WTC11 (cell line): ENCODE measurements at regions not wholly inside any gene's neighbourhood (a gene's known extent, or its start where the extent isn't known, plus 50 kb on each side); places are given as distances from the start of the nearest gene placed in this dataset.

ENCODE experiments used
- ATAC-seq: fragments of 200-7000 bp; cut with Tn5 transposase; 2 replicates; pipeline ENCODE4 v1.10.0; 2021; ENCODE audit warnings: mild to moderate bottlenecking, moderate library complexity
- CTCF ChIA-PET: fragments of 300-600 bp; sonication (Branson Sonifier 250); formaldehyde crosslinking; loops from one replicate; lab custom pipeline; 2021; ENCODE audit warnings: antibody characterized with exemption; lab: Charles Lee
- POLR2A ChIA-PET: fragments of 350-600 bp; sonication (Branson Sonifier 250); formaldehyde crosslinking; loops from one replicate; lab custom pipeline; 2021; ENCODE audit warnings: antibody characterized with exemption; lab: Charles Lee
- DNase-seq: peaks from one replicate; pipeline ENCODE4 v3.0.0; 2021; ENCODE audit warnings: low spot score
- H3K27ac Mint-ChIP-seq: 2 replicates; pipeline ENCODE4 v1.8.0; 2021; ENCODE audit warnings: mixed read lengths
- H3K27me3 Mint-ChIP-seq: 2 replicates; pipeline ENCODE4 v1.8.0; 2021; ENCODE audit warnings: low read depth, mild to moderate bottlenecking, moderate library complexity, mixed read lengths
- H3K36me3 Mint-ChIP-seq: 2 replicates; pipeline ENCODE4 v1.8.0; 2021; ENCODE audit warnings: mixed read lengths
- H3K4me1 Mint-ChIP-seq: 2 replicates; pipeline ENCODE4 v1.8.0; 2022; ENCODE audit warnings: mixed read lengths
- H3K4me3 Mint-ChIP-seq: 2 replicates; pipeline ENCODE4 v1.8.0; 2021; ENCODE audit warnings: mild to moderate bottlenecking, moderate library complexity, mixed read lengths
- H3K9me3 Mint-ChIP-seq: 2 replicates; pipeline ENCODE4 v1.8.0; 2021; ENCODE audit warnings: mixed read lengths
- CBFB ChIP-seq: sonication (generic); formaldehyde crosslinking; IDR thresholded peaks from 2 replicates; pipeline ENCODE4 v1.8.1; 2022; ENCODE audit warnings: mild to moderate bottlenecking, low read depth, missing genetic modification reagents
- CREM ChIP-seq: sonication (generic); formaldehyde crosslinking; IDR thresholded peaks from 2 replicates; pipeline ENCODE4 v1.8.1; 2022; ENCODE audit warnings: mild to moderate bottlenecking, missing genetic modification reagents, moderate library complexity
- ELF4 ChIP-seq: sonication (generic); formaldehyde crosslinking; IDR thresholded peaks from 2 replicates; pipeline ENCODE4 v1.8.1; 2022; ENCODE audit warnings: low read depth, mild to moderate bottlenecking, moderate library complexity, missing genetic modification reagents
- ETV6 ChIP-seq: sonication (generic); formaldehyde crosslinking; IDR thresholded peaks from 2 replicates; pipeline ENCODE4 v1.8.1; 2022; ENCODE audit warnings: mild to moderate bottlenecking, missing genetic modification reagents
- FOXK1 ChIP-seq: sonication (generic); formaldehyde crosslinking; IDR thresholded peaks from 2 replicates; pipeline ENCODE4 v1.8.0; 2022; ENCODE audit warnings: mild to moderate bottlenecking, moderate library complexity, missing genetic modification reagents
- MYBL2 ChIP-seq: sonication (generic); formaldehyde crosslinking; IDR thresholded peaks from 2 replicates; pipeline ENCODE4 v1.8.1; 2023; ENCODE audit warnings: mild to moderate bottlenecking, moderate library complexity, missing genetic modification reagents
- NR2C2 ChIP-seq: sonication (generic); formaldehyde crosslinking; IDR thresholded peaks from 2 replicates; pipeline ENCODE4 v1.8.0; 2022; ENCODE audit warnings: mild to moderate bottlenecking, missing genetic modification reagents
- OVOL2 ChIP-seq: fragments of 250-450 bp; sonication (Bioruptor Pico); IDR thresholded peaks from 2 replicates; pipeline ENCODE4 v1.9.0; 2021; ENCODE audit warnings: mild to moderate bottlenecking, borderline replicate concordance
- RELA ChIP-seq: sonication (generic); formaldehyde crosslinking; IDR thresholded peaks from 2 replicates; pipeline ENCODE4 v1.8.1; 2022; ENCODE audit warnings: missing genetic modification reagents, mild to moderate bottlenecking, borderline replicate concordance
- SMAD3 ChIP-seq: sonication (generic); formaldehyde crosslinking; IDR thresholded peaks from 2 replicates; pipeline ENCODE4 v1.8.0; 2022; ENCODE audit warnings: missing genetic modification reagents, mild to moderate bottlenecking, borderline replicate concordance
- SMAD4 ChIP-seq: sonication (generic); formaldehyde crosslinking; IDR thresholded peaks from 2 replicates; pipeline ENCODE4 v1.8.0; 2022; ENCODE audit warnings: mild to moderate bottlenecking, missing genetic modification reagents
- ZBTB21 ChIP-seq: sonication (generic); formaldehyde crosslinking; IDR thresholded peaks from 2 replicates; pipeline ENCODE4 v1.8.1; 2023; ENCODE audit warnings: mild to moderate bottlenecking, missing genetic modification reagents, borderline replicate concordance
- ZNF219 ChIP-seq: sonication (generic); formaldehyde crosslinking; IDR thresholded peaks from 2 replicates; pipeline ENCODE4 v1.8.0; 2023; ENCODE audit warnings: missing genetic modification reagents, mild to moderate bottlenecking, borderline replicate concordance
- ZNF263 ChIP-seq: sonication (generic); formaldehyde crosslinking; IDR thresholded peaks from 2 replicates; pipeline ENCODE4 v1.8.1; 2022; ENCODE audit warnings: low read depth, mild to moderate bottlenecking, moderate library complexity, missing genetic modification reagents
- ZNF396 ChIP-seq: fragments of 250-450 bp; sonication (Bioruptor Pico); IDR thresholded peaks from 2 replicates; pipeline ENCODE4 v1.8.0; 2021; ENCODE audit warnings: mild to moderate bottlenecking, moderate library complexity, borderline replicate concordance
- ZNF423 ChIP-seq: fragments of 250-450 bp; sonication (Bioruptor Pico); IDR thresholded peaks from 2 replicates; pipeline ENCODE4 v2.1.2; 2022; ENCODE audit warnings: mild to moderate bottlenecking, moderate library complexity
- TF ChIP-seq, protein P1 (sequence below): sonication (generic); formaldehyde crosslinking; IDR thresholded peaks from 2 replicates; pipeline ENCODE4 v1.8.0; 2022; ENCODE audit warnings: mild to moderate bottlenecking, missing genetic modification reagents
- TF ChIP-seq, protein P2 (sequence below): sonication (generic); formaldehyde crosslinking; IDR thresholded peaks from 2 replicates; pipeline ENCODE4 v1.8.1; 2023; ENCODE audit warnings: mild to moderate bottlenecking, missing genetic modification reagents, moderate library complexity
- TF ChIP-seq, protein P3 (sequence below): sonication (generic); formaldehyde crosslinking; IDR thresholded peaks from 2 replicates; pipeline ENCODE4 v1.8.1; 2023; ENCODE audit warnings: mild to moderate bottlenecking, missing genetic modification reagents, moderate library complexity
- TF ChIP-seq, protein P4 (sequence below): sonication (generic); formaldehyde crosslinking; IDR thresholded peaks from 2 replicates; pipeline ENCODE4 v1.8.0; 2022; ENCODE audit warnings: mild to moderate bottlenecking, missing genetic modification reagents
- TF ChIP-seq, protein P5 (sequence below): sonication (generic); formaldehyde crosslinking; IDR thresholded peaks from 2 replicates; pipeline ENCODE4 v1.8.1; 2023; ENCODE audit warnings: mild to moderate bottlenecking, missing genetic modification reagents

DNA sequence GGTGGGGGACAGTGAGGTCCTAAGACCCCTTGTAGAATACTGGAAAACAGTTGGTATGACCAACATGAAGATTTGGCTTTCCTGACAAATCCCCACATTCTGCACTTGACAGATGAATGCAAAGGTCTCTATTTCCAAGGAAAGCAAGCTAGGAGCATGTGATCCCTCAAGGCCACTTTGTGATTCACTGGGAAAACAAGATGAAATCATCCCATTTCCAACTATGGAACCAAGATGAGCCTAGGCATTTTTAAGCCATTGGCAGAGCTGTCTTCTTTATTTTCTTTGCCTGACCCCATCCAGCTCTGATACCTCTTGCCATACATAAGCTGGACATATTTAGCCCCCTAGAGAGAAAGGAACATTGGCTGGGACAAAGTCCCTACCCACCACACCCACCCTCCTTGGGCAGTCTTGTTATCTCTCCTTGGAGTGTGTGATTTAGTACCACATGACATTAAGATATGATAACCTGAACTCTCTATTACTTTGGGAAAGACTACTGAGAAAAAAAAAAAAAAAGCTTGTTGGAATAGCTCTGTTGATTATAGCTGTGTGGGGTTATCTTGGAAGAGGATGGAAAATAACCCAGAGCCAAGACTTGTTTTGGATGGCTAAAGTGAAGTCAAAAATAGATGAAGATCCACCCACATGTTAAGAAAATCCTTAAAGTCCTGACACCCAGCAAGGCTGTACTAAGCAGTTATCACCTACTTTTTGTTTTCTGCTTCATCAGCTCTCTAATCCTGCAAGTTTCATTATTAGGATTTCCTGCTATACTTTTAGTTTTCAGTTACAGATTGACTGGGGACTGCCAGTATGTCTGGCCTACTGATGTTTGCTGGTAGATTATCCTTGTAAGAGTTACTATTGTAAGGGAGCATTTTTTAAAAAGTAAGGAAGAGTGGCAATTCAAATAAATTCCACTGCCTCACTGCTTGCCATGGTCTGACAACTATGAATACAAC lies 90.1 kb upstream of the PREP start:
- H3K4me1 Mint-ChIP-seq = peaks cover 17% of the 10 kb centered on the region
- no peak overlapping the region for H3K27ac Mint-ChIP-seq
- no peak overlapping the region for H3K4me3 Mint-ChIP-seq
- no peaks in the 10 kb centered on the region for H3K36me3 Mint-ChIP-seq
- ATAC-seq (no peak), DNase-seq (no peak)
- POLR2A ChIA-PET = no interaction called here
- H3K9me3 Mint-ChIP-seq = no peaks in the 10 kb centered on the region
- TF ChIP-seq CREM = no peak
- no peak for TF ChIP-seq RELA (CRISPR knock-in tag)
- TF ChIP-seq, protein P1, sequence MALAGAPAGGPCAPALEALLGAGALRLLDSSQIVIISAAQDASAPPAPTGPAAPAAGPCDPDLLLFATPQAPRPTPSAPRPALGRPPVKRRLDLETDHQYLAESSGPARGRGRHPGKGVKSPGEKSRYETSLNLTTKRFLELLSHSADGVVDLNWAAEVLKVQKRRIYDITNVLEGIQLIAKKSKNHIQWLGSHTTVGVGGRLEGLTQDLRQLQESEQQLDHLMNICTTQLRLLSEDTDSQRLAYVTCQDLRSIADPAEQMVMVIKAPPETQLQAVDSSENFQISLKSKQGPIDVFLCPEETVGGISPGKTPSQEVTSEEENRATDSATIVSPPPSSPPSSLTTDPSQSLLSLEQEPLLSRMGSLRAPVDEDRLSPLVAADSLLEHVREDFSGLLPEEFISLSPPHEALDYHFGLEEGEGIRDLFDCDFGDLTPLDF (CRISPR knock-in tag) = no peak
- no peak for TF ChIP-seq SMAD4 (CRISPR knock-in tag)
- no peak for TF ChIP-seq ETV6 (CRISPR knock-in tag)
- no peak for TF ChIP-seq OVOL2
- CTCF ChIA-PET = interaction anchor here (0.6 to 1.0 kb wide), 2 partner anchors 19 to 61 kb away, joined by 3 to 4 read pairs; no protein-coding TSS in a partner anchor
- H3K27me3 Mint-ChIP-seq = no peaks in the 10 kb centered on the region

DNA sequence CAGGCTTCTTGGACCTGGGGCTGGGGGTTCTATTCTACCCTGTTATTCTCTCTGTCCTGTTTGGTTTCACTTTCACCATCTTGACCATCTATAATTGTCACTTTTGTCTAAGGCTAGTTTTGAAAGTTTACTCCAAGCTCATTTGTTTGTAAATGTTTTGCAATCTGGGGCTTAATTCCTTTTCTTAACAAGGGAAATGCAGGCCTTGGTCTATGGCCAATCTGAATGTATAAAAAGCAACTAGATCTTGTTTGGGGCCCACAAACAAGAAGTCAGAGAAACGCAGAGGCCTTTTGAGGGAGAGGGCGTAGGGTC lies 86.3 kb upstream of the PREP start:
- H3K36me3 Mint-ChIP-seq = no peaks in the 10 kb centered on the region
- no peaks in the 10 kb centered on the region for H3K27me3 Mint-ChIP-seq
- ChIA-PET CTCF (interaction anchor here (1.2 kb wide), 1 partner anchor 346 kb away, joined by 4 read pairs; no protein-coding TSS in a partner anchor), POLR2A (no interaction called here)
- no peak for DNase-seq
- peak overlapping the region; percentile 5 for H3K4me3 Mint-ChIP-seq
- H3K4me1 Mint-ChIP-seq = peaks cover 31% of the 10 kb centered on the region
- no peak for ATAC-seq
- no peaks in the 10 kb centered on the region for H3K9me3 Mint-ChIP-seq
- TF ChIP-seq ZNF219 = no peak
- TF ChIP-seq ZBTB21 (CRISPR knock-in tag) = no peak
- TF ChIP-seq, protein P2, sequence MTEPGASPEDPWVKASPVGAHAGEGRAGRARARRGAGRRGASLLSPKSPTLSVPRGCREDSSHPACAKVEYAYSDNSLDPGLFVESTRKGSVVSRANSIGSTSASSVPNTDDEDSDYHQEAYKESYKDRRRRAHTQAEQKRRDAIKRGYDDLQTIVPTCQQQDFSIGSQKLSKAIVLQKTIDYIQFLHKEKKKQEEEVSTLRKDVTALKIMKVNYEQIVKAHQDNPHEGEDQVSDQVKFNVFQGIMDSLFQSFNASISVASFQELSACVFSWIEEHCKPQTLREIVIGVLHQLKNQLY (CRISPR knock-in tag) = no peak
- peak overlapping the region; percentile 10; the same call in 1 of the 2 replicates for H3K27ac Mint-ChIP-seq

DNA sequence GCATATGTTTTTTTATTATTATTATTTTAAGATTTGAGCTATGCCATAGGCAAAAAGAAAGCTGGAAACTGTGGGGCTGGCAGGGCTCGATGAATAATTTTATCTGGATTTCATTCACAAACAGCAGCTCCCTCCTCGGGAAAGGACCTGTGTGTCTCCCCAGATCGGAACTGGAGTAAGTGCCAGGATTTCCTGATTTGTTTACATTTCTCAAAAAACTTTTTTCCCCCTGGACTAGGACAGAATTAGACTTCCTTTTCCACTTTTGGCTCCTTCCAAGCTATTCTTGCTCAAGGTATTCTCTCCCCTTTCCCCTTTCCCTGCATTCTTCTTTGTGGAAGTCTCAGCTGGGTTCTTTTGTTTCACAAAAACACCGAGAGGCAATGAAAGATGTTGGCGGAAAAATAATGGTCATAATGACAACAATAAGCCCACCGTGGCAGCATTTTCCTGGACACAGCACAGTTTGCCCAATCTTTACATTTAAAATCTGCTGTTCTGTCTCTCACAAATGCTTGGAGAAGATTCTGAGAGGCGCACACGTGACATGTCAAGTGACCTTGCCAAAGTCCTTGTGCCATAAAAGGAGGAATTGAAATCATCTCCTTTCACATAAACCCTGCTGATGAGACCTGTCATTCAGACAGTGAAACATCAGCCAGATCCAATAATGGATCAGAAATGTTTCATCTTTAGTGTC lies 85.8 kb upstream of the PREP start:
- DNase-seq = no peak
- ChIA-PET POLR2A (no interaction called here), CTCF (interaction anchor here (1.2 kb wide), 1 partner anchor 346 kb away, joined by 4 read pairs; no protein-coding TSS in a partner anchor)
- no peak for ATAC-seq
- no peaks in the 10 kb centered on the region for H3K27me3 Mint-ChIP-seq
- TF ChIP-seq ELF4 (CRISPR knock-in tag) (no peak), ETV6 (CRISPR knock-in tag) (peak; percentile 77; the same call in 1 of the 2 replicates)
- TF ChIP-seq, protein P3, sequence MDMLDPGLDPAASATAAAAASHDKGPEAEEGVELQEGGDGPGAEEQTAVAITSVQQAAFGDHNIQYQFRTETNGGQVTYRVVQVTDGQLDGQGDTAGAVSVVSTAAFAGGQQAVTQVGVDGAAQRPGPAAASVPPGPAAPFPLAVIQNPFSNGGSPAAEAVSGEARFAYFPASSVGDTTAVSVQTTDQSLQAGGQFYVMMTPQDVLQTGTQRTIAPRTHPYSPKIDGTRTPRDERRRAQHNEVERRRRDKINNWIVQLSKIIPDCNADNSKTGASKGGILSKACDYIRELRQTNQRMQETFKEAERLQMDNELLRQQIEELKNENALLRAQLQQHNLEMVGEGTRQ (CRISPR knock-in tag) = peak; percentile 53
- no peaks in the 10 kb centered on the region for H3K9me3 Mint-ChIP-seq
- H3K27ac Mint-ChIP-seq = peak overlapping the region; percentile 10; the same call in 1 of the 2 replicates
- no peaks in the 10 kb centered on the region for H3K36me3 Mint-ChIP-seq
- H3K4me3 Mint-ChIP-seq = peak overlapping the region; percentile 5
- H3K4me1 Mint-ChIP-seq = peaks cover 31% of the 10 kb centered on the region

DNA sequence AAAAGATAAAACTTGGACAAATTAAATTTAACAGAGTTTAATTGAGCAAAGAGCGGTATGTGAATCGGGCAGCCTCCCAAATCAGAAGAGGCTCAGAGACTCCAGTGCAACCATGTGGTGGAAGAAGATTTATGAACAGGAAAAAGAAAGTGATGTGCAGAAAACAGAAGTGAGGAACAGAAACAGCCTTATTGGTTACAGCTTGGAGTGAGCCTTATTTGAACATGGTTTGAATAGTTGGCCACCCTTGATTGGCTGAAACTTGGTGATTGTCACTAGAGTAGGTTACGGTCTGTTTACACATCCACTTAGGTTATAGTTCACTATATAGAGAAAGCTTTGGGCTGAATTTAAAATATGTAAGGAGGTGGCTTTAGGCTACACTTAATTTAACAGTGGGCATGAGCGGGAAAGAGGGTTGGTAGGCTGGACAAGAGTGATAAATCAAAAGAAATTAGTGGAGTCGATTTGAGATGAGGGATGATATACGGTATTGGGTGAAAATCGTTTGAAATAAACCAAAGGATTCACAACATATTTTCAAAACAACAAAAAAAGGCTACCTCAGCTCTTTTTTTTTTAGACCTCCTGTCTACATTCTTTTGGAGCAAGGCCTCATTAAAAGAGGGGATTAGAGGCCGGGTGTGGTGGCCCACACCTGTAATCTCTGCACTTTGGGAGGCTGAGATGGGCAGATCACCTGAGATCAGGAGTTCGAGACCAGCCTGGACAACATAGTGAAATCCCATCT lies 84.3 kb upstream of the PREP start:
- no peaks in the 10 kb centered on the region for H3K27me3 Mint-ChIP-seq
- H3K4me1 Mint-ChIP-seq = peaks cover 31% of the 10 kb centered on the region
- no peaks in the 10 kb centered on the region for H3K9me3 Mint-ChIP-seq
- POLR2A ChIA-PET = no interaction called here
- H3K36me3 Mint-ChIP-seq = no peaks in the 10 kb centered on the region
- ATAC-seq = no peak
- no peak for DNase-seq
- no peak overlapping the region for H3K4me3 Mint-ChIP-seq
- CTCF ChIA-PET = no interaction called here
- no peak overlapping the region for H3K27ac Mint-ChIP-seq
- TF ChIP-seq FOXK1 (CRISPR knock-in tag) (no peak), ZNF219 (no peak), ZNF423 (no peak), ZNF396 (CRISPR knock-in tag) (no peak), NR2C2 (CRISPR knock-in tag) (no peak), MYBL2 (CRISPR knock-in tag) (no peak), ZNF263 (CRISPR knock-in tag) (no peak), CBFB (CRISPR knock-in tag) (no peak), SMAD3 (CRISPR knock-in tag) (no peak)
- TF ChIP-seq, protein P4, sequence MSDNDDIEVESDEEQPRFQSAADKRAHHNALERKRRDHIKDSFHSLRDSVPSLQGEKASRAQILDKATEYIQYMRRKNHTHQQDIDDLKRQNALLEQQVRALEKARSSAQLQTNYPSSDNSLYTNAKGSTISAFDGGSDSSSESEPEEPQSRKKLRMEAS (CRISPR knock-in tag) = no peak
- TF ChIP-seq, protein P5, sequence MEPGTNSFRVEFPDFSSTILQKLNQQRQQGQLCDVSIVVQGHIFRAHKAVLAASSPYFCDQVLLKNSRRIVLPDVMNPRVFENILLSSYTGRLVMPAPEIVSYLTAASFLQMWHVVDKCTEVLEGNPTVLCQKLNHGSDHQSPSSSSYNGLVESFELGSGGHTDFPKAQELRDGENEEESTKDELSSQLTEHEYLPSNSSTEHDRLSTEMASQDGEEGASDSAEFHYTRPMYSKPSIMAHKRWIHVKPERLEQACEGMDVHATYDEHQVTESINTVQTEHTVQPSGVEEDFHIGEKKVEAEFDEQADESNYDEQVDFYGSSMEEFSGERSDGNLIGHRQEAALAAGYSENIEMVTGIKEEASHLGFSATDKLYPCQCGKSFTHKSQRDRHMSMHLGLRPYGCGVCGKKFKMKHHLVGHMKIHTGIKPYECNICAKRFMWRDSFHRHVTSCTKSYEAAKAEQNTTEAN (CRISPR knock-in tag) = no peak
